ENCODE measurements at regions not wholly inside any gene's neighbourhood (a gene's known extent, or its start where the extent isn't known, plus 50 kb on each side); places are given as distances from the start of the nearest gene placed in this dataset.

DNA sequence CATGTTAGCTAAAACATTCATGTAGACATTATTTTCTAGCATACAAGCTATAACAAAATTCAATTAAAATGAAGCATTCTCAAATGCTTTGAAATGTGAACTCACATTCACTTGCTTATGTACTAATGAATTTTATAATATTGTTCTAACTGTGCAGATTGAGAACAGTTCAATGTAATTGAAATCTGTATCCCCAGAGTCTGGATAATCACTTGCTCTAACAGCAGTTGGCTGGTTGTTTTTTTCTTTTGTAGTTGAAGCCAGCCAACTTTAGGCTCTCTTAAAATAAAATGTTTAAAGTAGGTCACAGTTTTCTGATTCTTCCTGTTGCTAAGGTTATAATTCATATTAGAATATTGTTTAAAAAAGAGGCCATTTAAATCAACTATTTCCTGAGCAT lies 438.9 kb downstream of the NAF1 start:
- H3K36me3 Mint-ChIP-seq (ENCODE audit: insufficient read depth, unreplicated experiment) = no peaks in the 10 kb centered on the region
- POLR2A ChIA-PET = no interaction called here
- H3K9me3 Mint-ChIP-seq (ENCODE audit: unreplicated experiment) = no peaks in the 10 kb centered on the region
- no TSS peak for BruUV-seq (replicated peaks)
- intact Hi-C loops (cut with micrococcal nuclease) = no loop called here
- no peak overlapping the region for H3K27ac Mint-ChIP-seq (ENCODE audit: low read depth, unreplicated experiment)
- H3K27me3 Mint-ChIP-seq (ENCODE audit: insufficient read depth, unreplicated experiment) = no peaks in the 10 kb centered on the region
- no peaks in the 10 kb centered on the region for H3K4me1 Mint-ChIP-seq (ENCODE audit: insufficient read depth, unreplicated experiment)
- CTCF ChIA-PET = interaction anchor here (0.6 to 0.7 kb wide), 3 partner anchors 46 to 951 kb away, joined by 3 to 4 read pairs (median 4); no protein-coding TSS in a partner anchor
- H3K4me3 Mint-ChIP-seq (ENCODE audit: unreplicated experiment) = no peak overlapping the region
- TF ChIP-seq, protein P1, sequence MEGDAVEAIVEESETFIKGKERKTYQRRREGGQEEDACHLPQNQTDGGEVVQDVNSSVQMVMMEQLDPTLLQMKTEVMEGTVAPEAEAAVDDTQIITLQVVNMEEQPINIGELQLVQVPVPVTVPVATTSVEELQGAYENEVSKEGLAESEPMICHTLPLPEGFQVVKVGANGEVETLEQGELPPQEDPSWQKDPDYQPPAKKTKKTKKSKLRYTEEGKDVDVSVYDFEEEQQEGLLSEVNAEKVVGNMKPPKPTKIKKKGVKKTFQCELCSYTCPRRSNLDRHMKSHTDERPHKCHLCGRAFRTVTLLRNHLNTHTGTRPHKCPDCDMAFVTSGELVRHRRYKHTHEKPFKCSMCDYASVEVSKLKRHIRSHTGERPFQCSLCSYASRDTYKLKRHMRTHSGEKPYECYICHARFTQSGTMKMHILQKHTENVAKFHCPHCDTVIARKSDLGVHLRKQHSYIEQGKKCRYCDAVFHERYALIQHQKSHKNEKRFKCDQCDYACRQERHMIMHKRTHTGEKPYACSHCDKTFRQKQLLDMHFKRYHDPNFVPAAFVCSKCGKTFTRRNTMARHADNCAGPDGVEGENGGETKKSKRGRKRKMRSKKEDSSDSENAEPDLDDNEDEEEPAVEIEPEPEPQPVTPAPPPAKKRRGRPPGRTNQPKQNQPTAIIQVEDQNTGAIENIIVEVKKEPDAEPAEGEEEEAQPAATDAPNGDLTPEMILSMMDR (IDR thresholded peaks at IDR 0.05; ENCODE audit: unreplicated experiment) = no peak
- no peak for DNase-seq (ENCODE audit: unreplicated experiment)

DNA sequence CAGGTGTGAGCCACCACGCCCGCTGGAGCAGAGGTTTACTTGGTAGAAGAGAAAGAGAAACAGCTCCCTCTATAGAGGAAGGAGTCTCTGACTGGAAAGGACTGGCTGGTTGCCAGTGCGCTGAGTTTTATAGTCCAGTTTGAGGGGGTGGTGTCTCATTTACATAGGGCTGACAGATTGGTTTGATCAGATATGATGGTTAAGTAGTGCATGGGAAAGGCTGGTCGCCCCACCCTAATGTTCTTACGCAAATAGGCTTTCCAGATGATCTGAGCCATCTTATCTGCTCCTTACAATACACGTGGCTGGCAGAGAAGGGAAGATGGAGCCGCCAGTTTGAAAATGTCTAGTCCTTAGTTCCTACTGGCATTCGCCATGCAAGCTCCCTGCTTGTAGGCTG lies 439.5 kb downstream of the NAF1 start:
- DNase-seq (ENCODE audit: unreplicated experiment) = no peak
- no TSS peak for BruUV-seq (replicated peaks)
- CTCF ChIA-PET = interaction anchor here (0.6 kb wide), 2 partner anchors 56 to 828 kb away, joined by 3 to 4 read pairs; no protein-coding TSS in a partner anchor

DNA sequence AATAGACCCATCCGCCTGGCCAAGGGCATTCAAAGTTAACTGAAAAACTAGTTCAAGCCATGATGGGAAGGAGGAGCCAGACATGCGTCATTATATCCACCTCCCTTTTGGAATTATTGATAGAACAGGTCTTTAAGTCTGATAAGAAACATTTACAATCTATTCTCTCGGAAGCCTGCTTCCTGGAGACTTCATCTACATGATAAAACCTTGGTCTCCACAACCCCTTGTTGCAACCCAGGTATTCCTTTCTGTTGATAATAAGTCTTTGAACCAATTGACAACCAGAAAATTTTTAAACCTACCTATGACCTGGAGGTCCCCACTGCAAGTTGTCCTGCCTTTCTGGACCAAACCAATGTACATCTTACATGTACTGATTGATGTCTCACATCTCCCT lies 451.3 kb downstream of the NAF1 start:
- Mint-ChIP-seq H3K9me3 (ENCODE audit: unreplicated experiment) (peaks cover under 1% of the 10 kb centered on the region), H3K4me3 (ENCODE audit: unreplicated experiment) (no peak overlapping the region), H3K27ac (ENCODE audit: low read depth, unreplicated experiment) (no peak overlapping the region), H3K4me1 (ENCODE audit: insufficient read depth, unreplicated experiment) (no peaks in the 10 kb centered on the region), H3K36me3 (ENCODE audit: insufficient read depth, unreplicated experiment) (peaks cover 6% of the 10 kb centered on the region), H3K27me3 (ENCODE audit: insufficient read depth, unreplicated experiment) (no peaks in the 10 kb centered on the region)
- TF ChIP-seq, protein P1 (IDR thresholded peaks at IDR 0.05; ENCODE audit: unreplicated experiment) = no peak
- POLR2A ChIA-PET = no interaction called here
- no TSS peak for BruUV-seq (replicated peaks)
- intact Hi-C loops (cut with micrococcal nuclease) = no loop called here
- DNase-seq (ENCODE audit: unreplicated experiment) = no peak
- CTCF ChIA-PET = no interaction called here

More for the DNA sequence above, 439.5 kb downstream of the NAF1 start:
- no peaks in the 10 kb centered on the region for H3K36me3 Mint-ChIP-seq (ENCODE audit: insufficient read depth, unreplicated experiment)
- POLR2A ChIA-PET = no interaction called here
- intact Hi-C loops (cut with micrococcal nuclease) = no loop called here
- no peak overlapping the region for H3K4me3 Mint-ChIP-seq (ENCODE audit: unreplicated experiment)
- H3K9me3 Mint-ChIP-seq (ENCODE audit: unreplicated experiment) = no peaks in the 10 kb centered on the region
- no peaks in the 10 kb centered on the region for H3K4me1 Mint-ChIP-seq (ENCODE audit: insufficient read depth, unreplicated experiment)
- H3K27ac Mint-ChIP-seq (ENCODE audit: low read depth, unreplicated experiment) = no peak overlapping the region
- no peaks in the 10 kb centered on the region for H3K27me3 Mint-ChIP-seq (ENCODE audit: insufficient read depth, unreplicated experiment)
- TF ChIP-seq, protein P1 (IDR thresholded peaks at IDR 0.05; ENCODE audit: unreplicated experiment) = no peak

DNA sequence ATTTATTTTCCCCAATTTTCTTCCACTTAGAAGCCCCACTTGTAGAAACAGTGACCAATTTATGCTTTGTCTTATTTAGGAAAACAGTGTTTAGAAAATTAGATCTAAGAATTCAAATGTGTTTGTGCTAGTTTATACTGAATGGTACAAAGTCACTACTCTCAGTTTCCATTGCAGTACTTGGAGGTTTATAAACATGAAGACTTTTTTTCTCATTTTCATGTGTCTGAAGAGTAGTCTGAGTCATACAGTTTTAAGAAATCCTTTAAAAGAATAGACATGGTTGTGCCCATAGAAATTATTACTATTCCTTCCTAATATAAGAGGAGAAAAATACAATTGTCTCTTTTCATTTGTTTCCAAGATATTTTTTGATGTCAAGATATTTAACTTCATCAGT lies 458.7 kb downstream of the NAF1 start:
- Mint-ChIP-seq H3K36me3 (ENCODE audit: insufficient read depth, unreplicated experiment) (no peaks in the 10 kb centered on the region), H3K4me3 (ENCODE audit: unreplicated experiment) (no peak overlapping the region), H3K9me3 (ENCODE audit: unreplicated experiment) (peaks cover 7% of the 10 kb centered on the region), H3K4me1 (ENCODE audit: insufficient read depth, unreplicated experiment) (no peaks in the 10 kb centered on the region), H3K27me3 (ENCODE audit: insufficient read depth, unreplicated experiment) (no peaks in the 10 kb centered on the region), H3K27ac (ENCODE audit: low read depth, unreplicated experiment) (no peak overlapping the region)
- BruUV-seq (replicated peaks) = no TSS peak
- intact Hi-C loops (cut with micrococcal nuclease) = no loop called here
- POLR2A ChIA-PET = no interaction called here
- TF ChIP-seq, protein P1 (IDR thresholded peaks at IDR 0.05; ENCODE audit: unreplicated experiment) = no peak
- DNase-seq (ENCODE audit: unreplicated experiment) = no peak
- CTCF ChIA-PET = no interaction called here

All from MCF 10A (cell line).